ENCODE measurements at regions not wholly inside any gene's neighbourhood (a gene's known extent, or its start where the extent isn't known, plus 50 kb on each side); places are given as distances from the start of the nearest gene placed in this dataset.

- DNase-seq (ENCODE audit: low read depth), result no peak
- Histone ChIP-seq H3K4me3 (ENCODE audit: low read length) (no peak overlapping the region), H3K36me3 (ENCODE audit: control insufficient read depth, insufficient read depth, low read length, severe bottlenecking) (no peaks in the 10 kb centered on the region), H3K9ac (ENCODE audit: low read length) (no peak overlapping the region), H3K27me3 (replicated peaks; ENCODE audit: control insufficient read depth, insufficient read depth, low read length) (no peaks in the 10 kb centered on the region), H3K9me3 (ENCODE audit: control insufficient read depth, low read length) (no peaks in the 10 kb centered on the region), H3K4me1 (ENCODE audit: control insufficient read depth, insufficient read depth, low read length) (peaks cover 4% of the 10 kb centered on the region)
These were observed 312.4 kb upstream of the MEIS1 start for GRCh38 chr2:66122516-66122915.

- no peak for DNase-seq (ENCODE audit: low read depth)
- Histone ChIP-seq H3K4me1 (ENCODE audit: control insufficient read depth, insufficient read depth, low read length) (peaks cover 4% of the 10 kb centered on the region), H3K27me3 (replicated peaks; ENCODE audit: control insufficient read depth, insufficient read depth, low read length) (no peaks in the 10 kb centered on the region)
These were observed 313.0 kb upstream of the MEIS1 start for GRCh38 chr2:66121946-66122345.

GRCh38 chr2:66113988-66114625, 320.8 kb upstream of the MEIS1 start:
- Histone ChIP-seq H3K4me3 (ENCODE audit: low read length) (no peak overlapping the region), H3K4me1 (ENCODE audit: control insufficient read depth, insufficient read depth, low read length) (no peaks in the 10 kb centered on the region), H3K9ac (ENCODE audit: low read length) (no peak overlapping the region), H3K36me3 (ENCODE audit: control insufficient read depth, insufficient read depth, low read length, severe bottlenecking) (no peaks in the 10 kb centered on the region), H3K27me3 (replicated peaks; ENCODE audit: control insufficient read depth, insufficient read depth, low read length) (peaks cover 2% of the 10 kb centered on the region), H3K9me3 (ENCODE audit: control insufficient read depth, low read length) (no peaks in the 10 kb centered on the region)
- DNase-seq (ENCODE audit: low read depth), result no peak

More at GRCh38 chr2:66121946-66122345, 313.0 kb upstream of the MEIS1 start:
- Histone ChIP-seq H3K4me3 (ENCODE audit: low read length) (no peak overlapping the region), H3K9ac (ENCODE audit: low read length) (no peak overlapping the region), H3K9me3 (ENCODE audit: control insufficient read depth, low read length) (no peaks in the 10 kb centered on the region), H3K36me3 (ENCODE audit: control insufficient read depth, insufficient read depth, low read length, severe bottlenecking) (no peaks in the 10 kb centered on the region)

- no peak for DNase-seq (ENCODE audit: low read depth)
- no peak overlapping the region for H3K9ac ChIP-seq (ENCODE audit: low read length)
- peaks cover 2% of the 10 kb centered on the region for H3K27me3 ChIP-seq (replicated peaks; ENCODE audit: control insufficient read depth, insufficient read depth, low read length)
- H3K4me3 ChIP-seq (ENCODE audit: low read length), result no peak overlapping the region
- H3K36me3 ChIP-seq (ENCODE audit: control insufficient read depth, insufficient read depth, low read length, severe bottlenecking), result no peaks in the 10 kb centered on the region
- no peaks in the 10 kb centered on the region for H3K9me3 ChIP-seq (ENCODE audit: control insufficient read depth, low read length)
- no peaks in the 10 kb centered on the region for H3K4me1 ChIP-seq (ENCODE audit: control insufficient read depth, insufficient read depth, low read length)
These were observed 323.2 kb upstream of the MEIS1 start for GRCh38 chr2:66111706-66112105.

- Histone ChIP-seq H3K4me3 (ENCODE audit: low read length) (no peak overlapping the region), H3K9ac (ENCODE audit: low read length) (no peak overlapping the region), H3K4me1 (ENCODE audit: control insufficient read depth, insufficient read depth, low read length) (peaks cover 7% of the 10 kb centered on the region), H3K36me3 (ENCODE audit: control insufficient read depth, insufficient read depth, low read length, severe bottlenecking) (no peaks in the 10 kb centered on the region), H3K27me3 (replicated peaks; ENCODE audit: control insufficient read depth, insufficient read depth, low read length) (peaks cover 2% of the 10 kb centered on the region), H3K9me3 (ENCODE audit: control insufficient read depth, low read length) (no peaks in the 10 kb centered on the region)
- DNase-seq (ENCODE audit: low read depth), result no peak
These were observed 324.3 kb upstream of the MEIS1 start for GRCh38 chr2:66110608-66111007.

GRCh38 chr2:66110086-66110485, 324.8 kb upstream of the MEIS1 start:
- Histone ChIP-seq H3K9me3 (ENCODE audit: control insufficient read depth, low read length) (no peaks in the 10 kb centered on the region), H3K9ac (ENCODE audit: low read length) (no peak overlapping the region), H3K36me3 (ENCODE audit: control insufficient read depth, insufficient read depth, low read length, severe bottlenecking) (no peaks in the 10 kb centered on the region), H3K4me1 (ENCODE audit: control insufficient read depth, insufficient read depth, low read length) (peaks cover 8% of the 10 kb centered on the region), H3K4me3 (ENCODE audit: low read length) (no peak overlapping the region), H3K27me3 (replicated peaks; ENCODE audit: control insufficient read depth, insufficient read depth, low read length) (peaks cover 2% of the 10 kb centered on the region)
- no peak for DNase-seq (ENCODE audit: low read depth)

GRCh38 chr2:66109419-66109818, 325.5 kb upstream of the MEIS1 start:
- H3K4me3 ChIP-seq (ENCODE audit: low read length), result no peak overlapping the region
- no peak overlapping the region for H3K9ac ChIP-seq (ENCODE audit: low read length)
- H3K4me1 ChIP-seq (ENCODE audit: control insufficient read depth, insufficient read depth, low read length), result peaks cover 15% of the 10 kb centered on the region
- peaks cover 2% of the 10 kb centered on the region for H3K27me3 ChIP-seq (replicated peaks; ENCODE audit: control insufficient read depth, insufficient read depth, low read length)
- no peaks in the 10 kb centered on the region for H3K36me3 ChIP-seq (ENCODE audit: control insufficient read depth, insufficient read depth, low read length, severe bottlenecking)
- DNase-seq (ENCODE audit: low read depth), result no peak
- no peaks in the 10 kb centered on the region for H3K9me3 ChIP-seq (ENCODE audit: control insufficient read depth, low read length)

GRCh38 chr2:66105066-66105753, 329.7 kb upstream of the MEIS1 start:
- Histone ChIP-seq H3K9ac (ENCODE audit: low read length) (peak overlapping the region; percentile 60), H3K36me3 (ENCODE audit: control insufficient read depth, insufficient read depth, low read length, severe bottlenecking) (no peaks in the 10 kb centered on the region), H3K27me3 (replicated peaks; ENCODE audit: control insufficient read depth, insufficient read depth, low read length) (no peaks in the 10 kb centered on the region), H3K4me1 (ENCODE audit: control insufficient read depth, insufficient read depth, low read length) (peaks cover 17% of the 10 kb centered on the region), H3K4me3 (ENCODE audit: low read length) (no peak overlapping the region), H3K9me3 (ENCODE audit: control insufficient read depth, low read length) (no peaks in the 10 kb centered on the region)
- no peak for DNase-seq (ENCODE audit: low read depth)

GRCh38 chr2:66103581-66103980, 331.3 kb upstream of the MEIS1 start:
- Histone ChIP-seq H3K27me3 (replicated peaks; ENCODE audit: control insufficient read depth, insufficient read depth, low read length) (no peaks in the 10 kb centered on the region), H3K4me3 (ENCODE audit: low read length) (no peak overlapping the region), H3K4me1 (ENCODE audit: control insufficient read depth, insufficient read depth, low read length) (peaks cover 17% of the 10 kb centered on the region), H3K9ac (ENCODE audit: low read length) (no peak overlapping the region), H3K9me3 (ENCODE audit: control insufficient read depth, low read length) (peaks cover 3% of the 10 kb centered on the region), H3K36me3 (ENCODE audit: control insufficient read depth, insufficient read depth, low read length, severe bottlenecking) (no peaks in the 10 kb centered on the region)
- no peak for DNase-seq (ENCODE audit: low read depth)

GRCh38 chr2:66101206-66101605, 333.7 kb upstream of the MEIS1 start:
- peaks cover 3% of the 10 kb centered on the region for H3K9me3 ChIP-seq (ENCODE audit: control insufficient read depth, low read length)
- H3K4me1 ChIP-seq (ENCODE audit: control insufficient read depth, insufficient read depth, low read length), result peaks cover 16% of the 10 kb centered on the region
- H3K36me3 ChIP-seq (ENCODE audit: control insufficient read depth, insufficient read depth, low read length, severe bottlenecking), result no peaks in the 10 kb centered on the region
- no peaks in the 10 kb centered on the region for H3K27me3 ChIP-seq (replicated peaks; ENCODE audit: control insufficient read depth, insufficient read depth, low read length)
- DNase-seq (ENCODE audit: low read depth), result no peak
- H3K9ac ChIP-seq (ENCODE audit: low read length), result no peak overlapping the region
- H3K4me3 ChIP-seq (ENCODE audit: low read length), result no peak overlapping the region

- no peaks in the 10 kb centered on the region for H3K4me1 ChIP-seq (ENCODE audit: control insufficient read depth, insufficient read depth, low read length)
- DNase-seq (ENCODE audit: low read depth), result no peak
- no peak overlapping the region for H3K9ac ChIP-seq (ENCODE audit: low read length)
- H3K27me3 ChIP-seq (replicated peaks; ENCODE audit: control insufficient read depth, insufficient read depth, low read length), result no peaks in the 10 kb centered on the region
- H3K36me3 ChIP-seq (ENCODE audit: control insufficient read depth, insufficient read depth, low read length, severe bottlenecking), result no peaks in the 10 kb centered on the region
- no peak overlapping the region for H3K4me3 ChIP-seq (ENCODE audit: low read length)
- H3K9me3 ChIP-seq (ENCODE audit: control insufficient read depth, low read length), result peaks cover 3% of the 10 kb centered on the region
These were observed 339.0 kb upstream of the MEIS1 start for GRCh38 chr2:66095820-66096345.

Data from adipocyte (in vitro differentiated cells).